Spleen (tissue), 7 donors: ENCODE measurements at regions not wholly inside any gene's neighbourhood (a gene's known extent, or its start where the extent isn't known, plus 50 kb on each side); places are given as distances from the start of the nearest gene placed in this dataset.

Experiments
- CTCF ChIP-seq, 11 experiments: fragments of 200-600 bp in 7 of 11; fragments of 450-650 bp in 4 of 11; sonication (generic) in 4 of 11; IDR thresholded peaks in 8 of 11; conservative IDR thresholded peaks in 3 of 11; 1 replicate in 7 of 11; 2 replicates in 4 of 11; pipeline versions ENCODE4 v1.4.0 to v1.8.0; 2016 to 2021; ENCODE audit warnings: antibody characterized with exemption in 11 of 11, inconsistent platforms in 4 of 11, mild to moderate bottlenecking in 1 of 11
- POLR2A ChIP-seq, 3 donors: fragments of 450-650 bp; IDR thresholded peaks; one replicate each; pipeline ENCODE4 v1.5.1; 2017; ENCODE audit warnings: antibody characterized with exemption in 3 of 3, mild to moderate bottlenecking in 1 of 3
- POLR2AphosphoS5 ChIP-seq, 3 donors: sonication (generic); formaldehyde crosslinking; IDR thresholded peaks; one replicate each; pipeline ENCODE4 v1.5.1; 2017; ENCODE audit warnings: antibody characterized with exemption in 3 of 3
- donor health status: DM: no; HTN: no; CAD: no; lungs with moderate emphysema.
- donor health status: DM: no; HTN: no; CAD: no.
- donor health status: DM: no; HTN: no; CAD: no.

DNA sequence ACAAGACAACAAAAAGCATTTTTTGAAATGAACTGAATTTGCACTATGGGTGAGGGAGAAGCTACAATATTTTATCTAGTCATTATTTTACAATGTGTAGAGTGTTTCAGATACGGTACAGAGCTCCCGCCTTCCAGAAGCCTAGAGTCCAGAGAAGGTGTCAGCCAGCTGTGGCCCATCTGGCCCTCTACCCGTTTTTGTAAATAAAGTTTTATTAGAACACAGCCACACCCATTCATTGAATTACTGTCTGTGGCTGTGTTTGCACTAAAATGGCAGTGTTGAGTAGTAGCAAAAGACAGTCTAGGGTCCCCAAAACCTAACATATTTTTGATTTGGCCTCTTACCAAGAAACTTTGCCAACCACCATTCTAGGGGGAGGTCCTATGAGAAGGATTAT, 162.0 kb downstream of the JCAD start:
- TF ChIP-seq CTCF (IDR thresholded peaks at IDR 0.05 in 8 of 11, conservative IDR thresholded peaks at IDR 0.05 in 3 of 11) (no peak), POLR2A (IDR thresholded peaks at IDR 0.05) (no peak), POLR2AphosphoS5 (IDR thresholded peaks at IDR 0.05) (no peak)
